Osteocyte (in vitro differentiated cells): ENCODE measurements at regions not wholly inside any gene's neighbourhood (a gene's known extent, or its start where the extent isn't known, plus 50 kb on each side); places are given as distances from the start of the nearest gene placed in this dataset.

Experiments used
- DNase-seq: peaks from one replicate; pipeline ENCODE4 v3.0.0; 2021; ENCODE audit warnings: mixed read lengths; ENCODE audit not compliant: unreplicated experiment; ENCODE audit errors: extremely low spot score
- H3K27ac Mint-ChIP-seq: one replicate; pipeline ENCODE4 v1.8.0; 2021; ENCODE audit warnings: mild to moderate bottlenecking, mixed read lengths; ENCODE audit not compliant: unreplicated experiment
- H3K27me3 Mint-ChIP-seq: one replicate; pipeline ENCODE4 v1.8.0; 2021; ENCODE audit warnings: mixed read lengths; ENCODE audit not compliant: unreplicated experiment
- H3K36me3 Mint-ChIP-seq: one replicate; pipeline ENCODE4 v1.8.0; 2021; ENCODE audit warnings: mixed read lengths; ENCODE audit not compliant: unreplicated experiment
- H3K4me1 Mint-ChIP-seq: one replicate; pipeline ENCODE4 v1.8.0; 2021; ENCODE audit warnings: mixed read lengths; ENCODE audit not compliant: unreplicated experiment
- H3K4me3 Mint-ChIP-seq: one replicate; pipeline ENCODE4 v1.8.0; 2021; ENCODE audit warnings: mild to moderate bottlenecking, moderate library complexity, mixed read lengths; ENCODE audit not compliant: unreplicated experiment
- H3K9me3 Mint-ChIP-seq: one replicate; pipeline ENCODE4 v1.8.0; 2021; ENCODE audit warnings: mixed read lengths; ENCODE audit not compliant: unreplicated experiment
- CTCF ChIP-seq: fragments of 200-600 bp; sonication (generic); IDR thresholded peaks from 2 replicates; pipeline ENCODE4 v1.5.0; 2021; ENCODE audit warnings: antibody characterized with exemption, mild to moderate bottlenecking, moderate library complexity

- peak; percentile 7 for DNase-seq
- H3K9me3 Mint-ChIP-seq = peaks cover 7% of the 10 kb centered on the region
- TF ChIP-seq CTCF = no peak
- no peaks in the 10 kb centered on the region for H3K36me3 Mint-ChIP-seq
- no peak overlapping the region for H3K27ac Mint-ChIP-seq
- peaks cover 19% of the 10 kb centered on the region for H3K27me3 Mint-ChIP-seq
- H3K4me1 Mint-ChIP-seq = no peaks in the 10 kb centered on the region
- no peak overlapping the region for H3K4me3 Mint-ChIP-seq
Observed at GRCh38 chr4:152039691-152040090, 278.9 kb upstream of the GATB start.

GRCh38 chr4:152039023-152039481 lies 278.2 kb upstream of the GATB start:
- Mint-ChIP-seq H3K4me3 (no peak overlapping the region), H3K9me3 (peaks cover 7% of the 10 kb centered on the region), H3K27me3 (peaks cover 13% of the 10 kb centered on the region), H3K36me3 (no peaks in the 10 kb centered on the region), H3K4me1 (no peaks in the 10 kb centered on the region), H3K27ac (no peak overlapping the region)
- peak; percentile 53 for DNase-seq
- no peak for TF ChIP-seq CTCF

- peaks cover 5% of the 10 kb centered on the region for H3K9me3 Mint-ChIP-seq
- no peaks in the 10 kb centered on the region for H3K4me1 Mint-ChIP-seq
- H3K4me3 Mint-ChIP-seq = no peak overlapping the region
- H3K27me3 Mint-ChIP-seq = peaks cover 8% of the 10 kb centered on the region
- no peak for DNase-seq
- no peak for TF ChIP-seq CTCF
- no peaks in the 10 kb centered on the region for H3K36me3 Mint-ChIP-seq
- no peak overlapping the region for H3K27ac Mint-ChIP-seq
Observed at GRCh38 chr4:152038238-152038637, 277.4 kb upstream of the GATB start.

GRCh38 chr4:152037435-152037834 lies 276.6 kb upstream of the GATB start:
- DNase-seq = no peak

GRCh38 chr4:152033621-152034020 lies 272.8 kb upstream of the GATB start:
- Mint-ChIP-seq H3K27me3 (peaks cover 7% of the 10 kb centered on the region), H3K9me3 (no peaks in the 10 kb centered on the region), H3K4me3 (no peak overlapping the region), H3K27ac (no peak overlapping the region), H3K36me3 (no peaks in the 10 kb centered on the region), H3K4me1 (no peaks in the 10 kb centered on the region)
- peak; percentile 76 for DNase-seq
- no peak for TF ChIP-seq CTCF

More at GRCh38 chr4:152037435-152037834, 276.6 kb upstream of the GATB start:
- Mint-ChIP-seq H3K27me3 (peaks cover 3% of the 10 kb centered on the region), H3K4me1 (no peaks in the 10 kb centered on the region), H3K9me3 (no peaks in the 10 kb centered on the region), H3K27ac (no peak overlapping the region), H3K4me3 (no peak overlapping the region), H3K36me3 (no peaks in the 10 kb centered on the region)
- TF ChIP-seq CTCF = no peak
